ENCODE measurements at regions not wholly inside any gene's neighbourhood (a gene's known extent, or its start where the extent isn't known, plus 50 kb on each side); places are given as distances from the start of the nearest gene placed in this dataset.
A peak's percentile ranks its signal among the peaks of the same experiment; 100 is the strongest.

DNA sequence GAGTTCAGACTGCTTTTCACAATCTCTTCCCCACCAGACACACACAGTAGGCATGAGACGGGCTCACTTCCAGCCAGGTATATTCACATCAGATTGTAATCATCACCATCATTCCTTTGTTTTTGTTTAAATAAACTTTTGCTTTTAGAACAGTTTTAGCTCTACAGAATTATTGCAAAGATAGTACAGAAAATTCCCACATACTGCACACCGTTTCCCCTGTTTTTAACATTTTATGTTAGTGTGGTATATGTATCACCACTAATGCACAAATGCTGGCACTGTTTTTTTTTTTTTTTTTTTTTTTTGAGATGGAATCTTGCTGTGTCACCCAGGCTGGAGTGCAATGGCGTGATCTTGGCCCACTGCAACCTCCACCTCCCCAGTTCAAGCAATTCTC is 83.3 kb upstream of the ANO1 start:
- no peak for DNase-seq (ENCODE audit: low read depth in 2 of 2)

DNA sequence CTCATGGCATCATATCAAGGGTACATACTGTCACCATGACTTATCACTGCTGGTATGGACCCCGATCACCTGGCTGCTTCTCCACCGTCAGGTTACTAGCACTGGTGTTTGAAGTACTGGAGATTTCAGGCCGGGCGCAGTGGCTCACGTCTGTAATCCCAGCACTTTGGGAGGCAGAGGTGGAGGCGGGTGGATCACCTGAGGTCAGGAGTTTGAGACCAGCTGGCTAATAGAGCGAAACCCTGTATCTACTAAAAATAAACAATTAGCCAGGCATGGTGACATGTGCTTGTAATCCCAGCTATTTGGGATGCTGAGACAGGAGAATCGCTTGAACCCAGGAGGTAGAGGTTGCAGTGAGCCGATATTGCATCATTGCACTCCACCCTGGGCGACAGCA is 82.4 kb upstream of the ANO1 start:
- no peak for DNase-seq (ENCODE audit: low read depth in 2 of 2)

DNA sequence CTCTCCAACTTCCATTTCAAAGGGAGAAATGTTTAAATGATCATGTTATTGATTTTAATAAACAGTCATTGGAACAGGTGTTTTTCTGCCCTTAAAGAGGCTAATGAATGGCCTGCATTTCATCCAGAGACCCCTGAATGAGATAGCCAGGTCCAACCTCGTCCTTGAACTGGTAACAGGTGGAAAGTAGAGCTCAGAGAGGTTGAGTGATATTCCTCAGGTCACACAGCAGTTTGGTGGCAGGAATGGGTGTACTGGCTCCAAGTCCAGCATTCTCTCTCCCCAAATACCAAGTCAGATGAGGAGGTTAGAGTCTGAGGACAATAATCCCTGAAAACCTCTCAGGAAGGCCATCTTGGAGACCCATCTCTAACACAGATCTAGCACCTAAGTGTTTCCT is 81.7 kb upstream of the ANO1 start:
- no peak for DNase-seq (ENCODE audit: low read depth in 2 of 2)

- DNase-seq (ENCODE audit: low read depth in 2 of 2): no peak
Measured at GRCh38 chr11:69997352-69997751, 80.8 kb upstream of the ANO1 start.

GRCh38 chr11:69999721-70000120 is 78.4 kb upstream of the ANO1 start:
- no peak for DNase-seq (ENCODE audit: low read depth in 2 of 2)

- DNase-seq (ENCODE audit: low read depth in 2 of 2): no peak
Measured at GRCh38 chr11:70000228-70000627, 77.9 kb upstream of the ANO1 start.

DNA sequence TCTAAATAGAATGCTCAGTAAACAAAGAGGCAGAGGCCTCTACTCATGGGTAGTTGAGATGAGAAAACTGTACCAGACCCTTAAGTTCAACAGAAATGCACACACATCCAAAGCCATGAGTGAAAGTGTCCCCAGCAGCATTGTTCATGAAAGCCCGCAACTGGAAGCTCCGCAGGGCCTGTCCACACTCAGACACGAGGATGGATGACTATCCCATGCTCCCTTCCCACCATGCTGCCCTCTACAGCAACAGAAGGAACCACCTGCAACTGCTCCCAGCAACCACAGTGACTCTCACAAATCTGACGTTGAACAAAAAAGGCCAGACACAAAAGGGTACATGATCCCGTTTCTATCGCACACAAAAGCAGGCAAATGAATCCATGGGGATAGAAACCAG is 76.9 kb upstream of the ANO1 start:
- DNase-seq (ENCODE audit: low read depth in 2 of 2): no peak

DNA sequence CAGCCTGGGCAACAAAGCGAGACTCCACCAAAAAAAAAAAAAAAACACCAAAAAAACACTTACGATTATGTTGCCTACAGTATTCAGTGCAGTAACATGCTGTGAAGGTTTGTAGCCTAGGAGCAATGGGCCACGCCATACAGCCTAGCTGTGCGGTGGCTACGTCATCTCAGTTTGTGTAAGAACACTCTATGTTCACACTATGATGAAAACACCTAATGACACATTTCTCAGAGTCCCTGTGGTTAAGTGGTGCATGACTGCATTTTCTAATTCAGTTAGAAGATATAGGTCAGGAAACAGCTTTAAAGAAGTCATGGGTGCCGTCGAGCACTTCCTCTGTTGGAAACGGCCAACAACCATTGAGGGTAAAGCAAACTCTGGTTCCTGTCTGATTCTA is 75.7 kb upstream of the ANO1 start:
- peak; percentile 16 to 42 for DNase-seq (ENCODE audit: low read depth in 2 of 2)

- no peak for DNase-seq (ENCODE audit: low read depth in 2 of 2)
Measured at GRCh38 chr11:70005107-70005818, 72.9 kb upstream of the ANO1 start.

DNA sequence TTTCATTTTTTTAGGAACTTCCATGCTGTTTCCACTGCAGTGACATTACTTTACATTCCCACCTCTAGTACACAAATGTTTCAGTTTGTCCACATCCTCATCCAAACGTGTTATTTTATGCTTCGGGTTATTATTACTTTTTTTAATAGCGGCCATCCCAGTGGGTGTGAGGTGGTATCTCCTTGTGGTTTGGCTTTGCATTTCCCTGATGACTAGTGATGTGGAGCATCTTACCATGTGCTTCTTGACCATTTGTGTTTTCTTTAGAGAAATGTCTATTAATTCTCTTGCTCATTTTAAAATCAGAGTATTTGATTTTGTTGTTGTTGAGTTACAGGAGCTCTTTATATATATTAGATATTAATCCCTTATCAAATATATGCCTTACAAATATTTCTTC is 70.3 kb upstream of the ANO1 start:
- DNase-seq (ENCODE audit: low read depth in 2 of 2): no peak

GRCh38 chr11:70010774-70011173 is 67.3 kb upstream of the ANO1 start:
- DNase-seq (ENCODE audit: low read depth in 2 of 2): no peak

DNA sequence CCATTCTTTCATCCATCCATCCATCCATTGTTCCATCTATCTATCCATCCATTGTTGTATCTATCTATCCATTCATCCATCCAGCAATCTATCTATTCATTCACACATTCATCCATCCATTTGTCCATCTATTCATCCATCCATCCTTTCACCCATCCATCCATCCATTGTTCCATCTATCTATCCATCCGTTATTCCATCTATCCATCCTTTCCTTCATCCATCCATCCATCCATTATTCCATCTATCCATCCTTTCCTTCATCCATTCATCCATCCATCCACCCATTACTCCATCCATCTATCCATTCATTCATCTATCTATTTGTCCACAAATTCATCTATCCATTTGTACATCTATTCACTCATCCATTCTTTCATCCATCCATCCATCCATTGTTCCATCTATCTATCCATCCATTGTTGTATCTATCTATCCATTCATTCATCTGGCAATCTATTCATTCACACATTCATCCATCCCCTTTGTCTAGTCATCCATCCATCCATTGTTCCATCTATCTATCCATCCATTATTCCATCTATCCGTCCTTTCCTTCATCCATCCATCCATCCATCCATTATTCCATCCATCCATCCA is 65.9 kb upstream of the ANO1 start:
- DNase-seq (ENCODE audit: low read depth in 2 of 2): no peak

GRCh38 chr11:70014291-70014690 is 63.8 kb upstream of the ANO1 start:
- no peak for DNase-seq (ENCODE audit: low read depth in 2 of 2)

DNA sequence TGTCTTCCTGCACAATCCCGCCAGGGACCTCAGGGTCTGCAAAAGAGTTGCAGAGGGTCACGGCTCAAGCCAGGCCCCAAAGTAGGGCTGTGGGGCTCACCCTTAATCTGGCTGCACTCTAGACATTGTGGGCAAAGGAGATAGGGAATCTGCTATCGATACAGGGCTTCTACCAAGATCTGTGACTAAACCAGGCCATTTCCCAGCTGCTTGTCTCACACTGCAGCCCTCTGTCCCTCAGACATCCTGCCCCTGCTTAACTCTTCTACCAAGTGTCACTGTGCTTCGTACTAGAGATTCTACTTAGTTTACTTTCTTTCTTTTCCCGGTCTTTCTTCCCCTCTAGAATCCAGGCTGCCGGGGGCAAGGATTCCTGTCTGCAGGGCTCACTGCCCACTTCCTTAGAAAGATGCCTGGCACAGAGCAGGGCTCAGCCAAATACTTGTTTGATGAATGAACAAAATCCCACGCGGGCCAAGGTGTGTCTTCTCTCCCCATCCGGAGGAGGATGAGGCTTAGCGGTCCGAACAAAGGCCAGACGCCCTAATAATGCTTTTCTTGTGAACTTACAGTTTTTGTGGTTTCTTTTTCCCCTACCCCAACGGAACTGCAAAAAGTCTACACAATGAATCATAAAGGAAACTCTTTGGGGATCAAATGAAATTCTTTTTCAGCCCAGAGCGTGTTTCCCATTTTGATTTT is 61.3 kb upstream of the ANO1 start:
- no peak for DNase-seq (ENCODE audit: low read depth in 2 of 2)

DNA sequence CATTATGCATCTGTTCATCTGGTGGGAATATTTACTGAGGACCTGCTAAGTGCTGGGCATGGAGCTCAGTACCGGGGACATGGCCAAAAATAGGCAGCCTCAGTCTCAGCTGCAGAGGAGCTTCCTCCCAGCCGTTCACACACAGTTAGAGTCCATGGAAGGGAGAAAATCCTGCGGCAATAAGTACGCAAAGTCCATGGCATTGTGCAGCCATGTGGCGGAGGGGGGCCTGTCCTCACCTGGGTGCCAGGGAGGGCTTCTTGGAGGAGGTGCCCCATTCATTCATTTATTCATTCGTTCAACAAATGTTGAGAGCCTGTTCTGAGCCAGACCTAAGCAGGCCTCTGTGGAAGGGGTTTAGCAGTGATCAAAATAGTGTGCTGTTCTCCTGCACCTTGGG is 59.3 kb upstream of the ANO1 start:
- no peak for DNase-seq (ENCODE audit: low read depth in 2 of 2)

- DNase-seq (ENCODE audit: low read depth in 2 of 2): no peak
Measured at GRCh38 chr11:70019576-70020011, 58.5 kb upstream of the ANO1 start.

GRCh38 chr11:70020336-70021214 is 57.5 kb upstream of the ANO1 start:
- DNase-seq (ENCODE audit: low read depth in 2 of 2): no peak

GRCh38 chr11:70021586-70021985 is 56.5 kb upstream of the ANO1 start:
- no peak for DNase-seq (ENCODE audit: low read depth in 2 of 2)

DNA sequence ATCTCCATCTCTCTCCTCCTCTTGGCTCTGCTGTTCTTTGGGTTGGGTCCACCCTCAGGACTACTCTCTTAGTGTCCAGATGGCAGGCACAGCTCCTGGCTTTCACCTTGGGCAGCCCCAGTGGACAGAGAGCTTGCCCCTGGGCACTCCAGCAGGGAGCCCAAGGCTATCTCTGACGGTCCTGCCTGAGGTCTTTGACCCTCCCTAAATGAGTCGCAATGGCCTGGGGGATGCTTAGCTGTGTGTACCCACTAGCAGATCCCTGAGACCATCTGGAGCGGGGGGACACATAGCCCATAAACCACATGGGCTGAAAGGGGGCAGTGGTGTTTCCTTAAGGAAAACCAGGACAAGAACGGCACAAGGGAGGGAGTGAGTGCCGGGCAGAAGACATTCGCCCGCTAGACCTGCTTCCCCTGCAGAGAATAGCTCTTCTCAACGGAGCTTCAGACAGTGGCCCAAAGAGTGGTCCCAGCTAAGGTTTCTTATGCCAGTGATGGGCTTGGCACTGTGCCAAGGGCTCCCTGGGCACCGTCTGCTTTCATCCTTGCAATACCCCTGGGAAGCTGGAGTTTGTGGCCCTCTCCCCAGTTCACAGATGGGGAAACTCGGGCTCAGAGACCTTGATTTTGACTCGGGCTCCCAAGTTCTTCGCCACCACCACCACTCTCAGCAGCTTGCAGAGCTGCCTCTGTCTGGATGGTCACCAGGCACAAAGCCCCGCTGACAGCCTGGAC is 53.9 kb upstream of the ANO1 start:
- DNase-seq (ENCODE audit: low read depth in 2 of 2): no peak

DNA sequence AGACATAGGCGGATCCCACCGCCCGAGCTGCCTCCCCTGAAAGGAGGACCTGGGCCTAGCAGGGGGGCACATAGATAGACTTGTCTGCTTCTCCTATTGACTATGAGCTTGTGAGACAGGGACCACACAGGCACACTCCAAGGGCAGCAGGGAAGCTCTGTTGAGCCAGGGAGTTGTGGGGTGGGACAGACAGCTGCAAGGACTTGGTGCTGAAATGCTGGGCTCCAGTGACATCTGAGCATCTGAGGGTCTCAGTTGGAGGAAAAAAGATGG is 53.4 kb upstream of the ANO1 start:
- DNase-seq (ENCODE audit: low read depth in 2 of 2): no peak

DNA sequence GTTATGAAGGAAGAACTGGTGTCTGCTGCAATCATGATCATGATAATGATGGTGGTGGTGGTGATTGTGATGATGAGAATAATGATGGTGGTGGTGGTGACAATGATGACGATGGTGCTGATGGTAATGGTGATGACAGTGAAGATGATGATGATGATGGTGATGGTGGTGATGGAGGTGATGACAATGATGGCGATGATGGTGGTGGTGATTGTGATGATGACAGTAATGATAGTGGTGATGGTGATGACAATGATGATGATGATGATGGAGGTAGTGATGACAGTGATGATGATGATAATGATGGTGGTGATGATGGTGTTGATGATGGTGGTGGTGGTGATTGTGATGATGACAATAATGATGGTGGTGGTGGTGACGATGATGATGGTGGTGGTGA is 52.8 kb upstream of the ANO1 start:
- no peak for DNase-seq (ENCODE audit: low read depth in 2 of 2)

DNA sequence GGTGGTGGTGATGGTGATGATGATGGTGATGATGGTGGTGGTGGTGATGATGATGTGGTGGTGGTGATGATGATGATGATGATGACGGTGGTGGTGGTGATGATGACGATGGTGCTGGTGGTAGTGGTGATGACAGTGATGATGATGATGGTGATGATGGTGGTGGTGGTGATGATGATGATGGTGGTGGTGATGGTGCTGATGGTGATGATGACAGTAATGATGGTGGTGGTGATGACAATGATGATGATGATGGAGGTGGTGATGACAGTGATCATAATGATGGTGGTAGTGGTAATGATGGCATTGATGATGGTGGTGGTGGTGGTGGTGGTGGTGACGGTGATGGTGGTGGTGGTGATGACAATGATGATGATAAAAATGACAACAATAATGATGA is 52.1 kb upstream of the ANO1 start:
- DNase-seq (ENCODE audit: low read depth in 2 of 2): no peak

Measured in stimulated activated CD4-positive, alpha-beta T cell treated with anti-CD3 and anti-CD28 coated beads, Interleukin-15, amount 100 ng/mL, for 48 hours (primary cell).